PC-3 (cell line): ENCODE measurements at regions not wholly inside any gene's neighbourhood (a gene's known extent, or its start where the extent isn't known, plus 50 kb on each side); places are given as distances from the start of the nearest gene placed in this dataset.

ENCODE experiments used
- EZH2 ChIP-seq: fragments of 300-600 bp; sonication (generic); IDR thresholded peaks from one replicate; pipeline ENCODE4 v1.6.1; 2017; ENCODE audit warnings: antibody characterized with exemption, mild to moderate bottlenecking, low read length; ENCODE audit not compliant: unreplicated experiment
- EZH2phosphoT487 ChIP-seq: fragments of 300-600 bp; sonication (generic); IDR thresholded peaks from 2 replicates; pipeline ENCODE4 v1.6.1; 2018; ENCODE audit warnings: mild to moderate bottlenecking, antibody characterized with exemption, low read length, borderline replicate concordance
- TF ChIP-seq, protein P1 (sequence below): fragments of 300-600 bp; sonication (generic); conservative IDR thresholded peaks from 2 replicates; pipeline ENCODE4 v1.5.1; 2017; ENCODE audit warnings: antibody characterized with exemption, low read depth, mild to moderate bottlenecking, low read length

DNA sequence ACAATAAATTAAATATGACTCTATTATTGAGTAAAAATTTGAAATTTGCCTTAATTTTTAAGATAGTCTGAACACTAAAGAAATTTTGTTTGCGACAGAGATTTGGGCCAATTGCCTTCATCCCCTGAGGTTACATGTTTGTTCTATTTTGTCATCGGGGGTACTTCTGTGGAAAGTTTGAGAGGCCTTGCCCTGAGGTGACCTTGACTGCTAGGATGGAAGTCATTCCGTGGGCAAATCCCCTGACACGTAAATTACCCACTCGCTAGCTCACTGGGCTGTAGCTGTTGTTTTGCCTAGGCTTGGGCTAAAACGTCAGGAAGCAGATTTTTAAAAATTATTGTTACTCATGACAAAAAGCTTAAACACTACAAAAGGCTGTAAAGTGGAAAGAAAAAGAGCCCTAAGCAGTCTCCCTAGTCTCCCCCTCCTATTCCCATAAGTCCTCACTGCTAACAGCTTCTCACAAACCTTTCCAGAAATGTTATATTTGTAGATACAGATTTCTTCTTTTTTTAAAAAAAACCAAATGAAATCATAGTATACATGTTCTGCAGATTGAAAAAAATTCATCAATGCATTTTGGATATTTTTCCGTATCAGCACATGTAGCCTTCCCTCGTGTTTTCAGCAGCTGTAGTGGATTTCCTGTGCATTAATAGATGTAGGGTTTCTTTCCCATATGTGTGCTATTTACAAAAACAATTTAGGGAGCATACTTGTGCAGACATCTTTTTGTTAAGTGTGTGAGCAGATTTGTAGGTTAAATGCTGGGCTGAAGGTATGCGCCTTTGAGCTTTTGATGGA lies 142.7 kb downstream of the MRPS6 start:
- TF ChIP-seq, protein P1, sequence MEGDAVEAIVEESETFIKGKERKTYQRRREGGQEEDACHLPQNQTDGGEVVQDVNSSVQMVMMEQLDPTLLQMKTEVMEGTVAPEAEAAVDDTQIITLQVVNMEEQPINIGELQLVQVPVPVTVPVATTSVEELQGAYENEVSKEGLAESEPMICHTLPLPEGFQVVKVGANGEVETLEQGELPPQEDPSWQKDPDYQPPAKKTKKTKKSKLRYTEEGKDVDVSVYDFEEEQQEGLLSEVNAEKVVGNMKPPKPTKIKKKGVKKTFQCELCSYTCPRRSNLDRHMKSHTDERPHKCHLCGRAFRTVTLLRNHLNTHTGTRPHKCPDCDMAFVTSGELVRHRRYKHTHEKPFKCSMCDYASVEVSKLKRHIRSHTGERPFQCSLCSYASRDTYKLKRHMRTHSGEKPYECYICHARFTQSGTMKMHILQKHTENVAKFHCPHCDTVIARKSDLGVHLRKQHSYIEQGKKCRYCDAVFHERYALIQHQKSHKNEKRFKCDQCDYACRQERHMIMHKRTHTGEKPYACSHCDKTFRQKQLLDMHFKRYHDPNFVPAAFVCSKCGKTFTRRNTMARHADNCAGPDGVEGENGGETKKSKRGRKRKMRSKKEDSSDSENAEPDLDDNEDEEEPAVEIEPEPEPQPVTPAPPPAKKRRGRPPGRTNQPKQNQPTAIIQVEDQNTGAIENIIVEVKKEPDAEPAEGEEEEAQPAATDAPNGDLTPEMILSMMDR: no peak
- TF ChIP-seq EZH2 (no peak), EZH2phosphoT487 (no peak)
